Caco-2 (cell line): ENCODE measurements at regions not wholly inside any gene's neighbourhood (a gene's known extent, or its start where the extent isn't known, plus 50 kb on each side); places are given as distances from the start of the nearest gene placed in this dataset.

ENCODE experiments used
- BruUV-seq: library from RNA; stranded (reverse); fragments of 400-500 nt; replicated peaks from 2 replicates; lab custom pipeline; 2021; lab: Mats Ljungman, UMichigan
- CTCF ChIA-PET: fragments of 300-600 bp; sonication (Branson Sonifier 250); formaldehyde crosslinking; loops from one replicate; lab custom pipeline; 2022; ENCODE audit warnings: antibody characterized with exemption; lab: Charles Lee
- POLR2A ChIA-PET: fragments of 300-600 bp; sonication (Branson Sonifier 250); formaldehyde crosslinking; loops from one replicate; lab custom pipeline; 2022; ENCODE audit warnings: antibody characterized with exemption; lab: Charles Lee
- DNase-seq, 2 experiments: peaks; one replicate each; pipeline versions ENCODE4 v3.0.0 to v3.0.0-alpha.2; 2020 to 2022
- H3K27me3 ChIP-seq: replicated peaks from 2 replicates; pipeline ENCODE4 v1.6.0; 2011; ENCODE audit warnings: low read length; ENCODE audit not compliant: control insufficient read depth, insufficient read depth
- H3K36me3 ChIP-seq: 2 replicates; pipeline ENCODE4 v1.5.1; 2011; ENCODE audit warnings: low read length; ENCODE audit not compliant: control insufficient read depth, insufficient read depth
- H3K4me1 ChIP-seq: fragments of 250-450 bp; sonication (Bioruptor Pico); 2 replicates; pipeline ENCODE4 v1.5.1; 2020; ENCODE audit warnings: mild to moderate bottlenecking
- H3K4me3 ChIP-seq: 2 replicates; pipeline ENCODE4 v1.5.1; 2011; ENCODE audit warnings: low read depth, mild to moderate bottlenecking, control low read depth, low read length
- H3K9me3 ChIP-seq: fragments of 250-450 bp; sonication (Bioruptor Pico); 2 replicates; pipeline ENCODE4 v1.5.1; 2020; ENCODE audit warnings: mild to moderate bottlenecking, moderate library complexity
- H3K27ac Mint-ChIP-seq: one replicate; pipeline ENCODE4 v1.8.0; 2022; ENCODE audit warnings: mixed read lengths; ENCODE audit not compliant: unreplicated experiment
- H3K27me3 Mint-ChIP-seq: one replicate; pipeline ENCODE4 v1.8.0; 2022; ENCODE audit warnings: mixed read lengths; ENCODE audit not compliant: insufficient read depth, unreplicated experiment
- H3K36me3 Mint-ChIP-seq: one replicate; pipeline ENCODE4 v1.8.0; 2022; ENCODE audit warnings: mild to moderate bottlenecking, mixed read lengths; ENCODE audit not compliant: insufficient read depth, unreplicated experiment
- H3K4me1 Mint-ChIP-seq: one replicate; pipeline ENCODE4 v1.8.0; 2022; ENCODE audit warnings: low read depth, mixed read lengths; ENCODE audit not compliant: unreplicated experiment
- H3K4me3 Mint-ChIP-seq: one replicate; pipeline ENCODE4 v1.8.0; 2022; ENCODE audit warnings: mild to moderate bottlenecking, moderate library complexity, mixed read lengths; ENCODE audit not compliant: unreplicated experiment
- H3K9me3 Mint-ChIP-seq: one replicate; pipeline ENCODE4 v1.8.0; 2022; ENCODE audit warnings: mixed read lengths; ENCODE audit not compliant: unreplicated experiment
- intact Hi-C: fragments of 100-400 bp; cut with micrococcal nuclease; formaldehyde crosslinking; loops from one replicate; pipeline ENCODE4 v1.10.0; 2022; ENCODE audit not compliant: unreplicated experiment
- TF ChIP-seq, protein P1 (sequence below), 2 experiments: fragments of 200-600 bp in 1 of 2; IDR thresholded peaks; 1 replicate in 1 of 2; 2 replicates in 1 of 2; pipeline versions ENCODE4 v1.5.1 to v1.8.0; 2011 to 2022; ENCODE audit warnings: antibody characterized with exemption in 1 of 2, control low read depth in 1 of 2, inconsistent platforms in 1 of 2, low read depth in 1 of 2, low read length in 1 of 2, mild to moderate bottlenecking in 1 of 2, moderate library complexity in 1 of 2; ENCODE audit not compliant: insufficient read depth in 1 of 2, severe bottlenecking in 1 of 2, unreplicated experiment in 1 of 2

DNA sequence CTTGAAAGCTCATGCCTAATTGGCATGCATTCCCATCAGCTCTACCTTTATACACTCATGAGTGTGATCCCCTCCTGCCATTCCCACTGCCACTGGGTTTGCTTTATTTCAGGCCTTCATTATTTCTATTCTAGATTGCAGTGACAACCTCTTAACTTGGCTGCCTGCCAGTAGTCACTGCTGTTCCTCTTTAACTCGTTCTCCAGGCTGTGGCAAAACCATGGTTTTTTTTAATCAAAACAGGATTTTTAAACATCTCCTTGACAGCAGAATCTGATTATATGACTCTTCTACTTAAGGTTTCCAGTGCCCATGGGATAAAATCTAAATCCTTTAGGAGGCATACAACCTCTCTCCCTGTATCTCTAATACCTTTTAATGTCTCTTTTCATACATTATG lies 223.7 kb upstream of the PCDH15 start:
- H3K4me1 Mint-ChIP-seq: no peaks in the 10 kb centered on the region
- POLR2A ChIA-PET: no interaction called here

DNA sequence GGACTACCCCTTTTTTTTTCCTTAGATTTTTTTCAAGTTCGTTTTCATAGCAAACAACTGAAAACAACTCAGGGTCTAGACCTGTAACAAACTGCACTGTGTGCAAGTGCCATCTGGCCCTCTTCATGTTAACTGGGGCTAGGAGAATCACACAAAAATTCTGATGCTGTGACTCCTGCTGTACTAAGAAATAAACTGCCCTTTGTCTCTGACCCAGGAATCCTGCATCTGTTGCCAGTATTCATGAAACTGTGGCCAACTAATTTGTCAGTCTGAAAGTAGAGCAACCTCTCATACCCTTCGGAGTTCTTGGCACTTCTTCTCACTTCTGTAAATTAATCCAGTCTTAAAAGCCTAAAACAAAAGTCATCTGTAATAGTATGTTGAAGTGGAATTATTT lies 218.4 kb upstream of the PCDH15 start:
- ChIA-PET POLR2A (no interaction called here), CTCF (no interaction called here)
- no peaks in the 10 kb centered on the region for H3K36me3 ChIP-seq
- no TSS peak for BruUV-seq
- H3K9me3 Mint-ChIP-seq: no peaks in the 10 kb centered on the region
- H3K27me3 ChIP-seq: no peaks in the 10 kb centered on the region; the same call in 1 of the 2 replicates
- no peaks in the 10 kb centered on the region for H3K4me1 Mint-ChIP-seq
- no peaks in the 10 kb centered on the region for H3K27me3 Mint-ChIP-seq
- H3K4me3 Mint-ChIP-seq: no peak overlapping the region
- no peaks in the 10 kb centered on the region for H3K36me3 Mint-ChIP-seq
- DNase-seq: no peak
- no peaks in the 10 kb centered on the region for H3K9me3 ChIP-seq
- no peak overlapping the region for H3K4me3 ChIP-seq
- no peaks in the 10 kb centered on the region for H3K4me1 ChIP-seq
- intact Hi-C loops: no loop called here
- no peak overlapping the region for H3K27ac Mint-ChIP-seq
- TF ChIP-seq, protein P1, sequence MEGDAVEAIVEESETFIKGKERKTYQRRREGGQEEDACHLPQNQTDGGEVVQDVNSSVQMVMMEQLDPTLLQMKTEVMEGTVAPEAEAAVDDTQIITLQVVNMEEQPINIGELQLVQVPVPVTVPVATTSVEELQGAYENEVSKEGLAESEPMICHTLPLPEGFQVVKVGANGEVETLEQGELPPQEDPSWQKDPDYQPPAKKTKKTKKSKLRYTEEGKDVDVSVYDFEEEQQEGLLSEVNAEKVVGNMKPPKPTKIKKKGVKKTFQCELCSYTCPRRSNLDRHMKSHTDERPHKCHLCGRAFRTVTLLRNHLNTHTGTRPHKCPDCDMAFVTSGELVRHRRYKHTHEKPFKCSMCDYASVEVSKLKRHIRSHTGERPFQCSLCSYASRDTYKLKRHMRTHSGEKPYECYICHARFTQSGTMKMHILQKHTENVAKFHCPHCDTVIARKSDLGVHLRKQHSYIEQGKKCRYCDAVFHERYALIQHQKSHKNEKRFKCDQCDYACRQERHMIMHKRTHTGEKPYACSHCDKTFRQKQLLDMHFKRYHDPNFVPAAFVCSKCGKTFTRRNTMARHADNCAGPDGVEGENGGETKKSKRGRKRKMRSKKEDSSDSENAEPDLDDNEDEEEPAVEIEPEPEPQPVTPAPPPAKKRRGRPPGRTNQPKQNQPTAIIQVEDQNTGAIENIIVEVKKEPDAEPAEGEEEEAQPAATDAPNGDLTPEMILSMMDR (IDR thresholded peaks at IDR 0.05; ENCODE audit: insufficient read depth in 1 of 2, low read depth in 1 of 2, low read length in 1 of 2, severe bottlenecking in 1 of 2, unreplicated experiment in 1 of 2): no peak

More for the DNA sequence above, 223.7 kb upstream of the PCDH15 start:
- Mint-ChIP-seq H3K27ac (no peak overlapping the region), H3K4me3 (no peak overlapping the region), H3K27me3 (no peaks in the 10 kb centered on the region), H3K36me3 (no peaks in the 10 kb centered on the region), H3K9me3 (no peaks in the 10 kb centered on the region)
- H3K4me3 ChIP-seq: no peak overlapping the region
- BruUV-seq: no TSS peak
- CTCF ChIA-PET: no interaction called here
- DNase-seq: no peak
- intact Hi-C loops: no loop called here
- no peaks in the 10 kb centered on the region for H3K9me3 ChIP-seq
- H3K36me3 ChIP-seq: no peaks in the 10 kb centered on the region
- TF ChIP-seq, protein P1 (IDR thresholded peaks at IDR 0.05; ENCODE audit: insufficient read depth in 1 of 2, low read depth in 1 of 2, low read length in 1 of 2, severe bottlenecking in 1 of 2, unreplicated experiment in 1 of 2): no peak
- H3K4me1 ChIP-seq: no peaks in the 10 kb centered on the region
- no peaks in the 10 kb centered on the region for H3K27me3 ChIP-seq

DNA sequence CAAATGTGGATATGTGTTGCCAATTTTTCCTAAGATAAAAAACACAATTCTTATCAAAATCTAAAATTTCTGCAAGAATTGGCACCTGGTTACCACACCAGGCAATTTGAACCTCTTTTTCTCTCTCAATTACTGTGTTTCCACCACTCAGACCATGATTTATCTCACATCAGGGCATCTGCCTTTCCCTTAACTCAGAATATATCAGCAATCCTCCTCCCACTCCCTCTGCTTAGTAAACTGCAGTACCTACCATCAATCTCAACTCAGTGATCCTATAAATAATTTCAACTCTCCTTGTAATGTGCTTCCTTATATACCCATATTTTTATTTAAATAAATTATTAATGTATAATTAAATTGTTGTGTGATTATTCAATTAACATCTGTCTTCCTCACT lies 212.3 kb upstream of the PCDH15 start:
- Mint-ChIP-seq H3K4me3 (no peak overlapping the region), H3K36me3 (no peaks in the 10 kb centered on the region), H3K27me3 (no peaks in the 10 kb centered on the region), H3K9me3 (no peaks in the 10 kb centered on the region), H3K27ac (no peak overlapping the region), H3K4me1 (no peaks in the 10 kb centered on the region)
- TF ChIP-seq, protein P1 (IDR thresholded peaks at IDR 0.05; ENCODE audit: insufficient read depth in 1 of 2, low read depth in 1 of 2, low read length in 1 of 2, severe bottlenecking in 1 of 2, unreplicated experiment in 1 of 2): no peak
- H3K27me3 ChIP-seq: no peaks in the 10 kb centered on the region; the same call in 1 of the 2 replicates
- DNase-seq: no peak
- no peaks in the 10 kb centered on the region for H3K36me3 ChIP-seq
- ChIA-PET CTCF (no interaction called here), POLR2A (no interaction called here)
- H3K4me1 ChIP-seq: no peaks in the 10 kb centered on the region
- H3K9me3 ChIP-seq: no peaks in the 10 kb centered on the region
- intact Hi-C loops: no loop called here
- H3K4me3 ChIP-seq: no peak overlapping the region
- no TSS peak for BruUV-seq
